WI38 (cell line): ENCODE measurements at regions not wholly inside any gene's neighbourhood (a gene's known extent, or its start where the extent isn't known, plus 50 kb on each side); places are given as distances from the start of the nearest gene placed in this dataset.
"Not testable (repeated sequence)": the region's sequence is repeated elsewhere in the genome, so short reads cannot be mapped to it uniquely, and the experiment has no call there.

Source experiments
- H3K4me3 ChIP-seq: 2 replicates; pipeline ENCODE4 v1.5.1; 2011; ENCODE audit warnings: low read depth, mild to moderate bottlenecking, control low read depth, low read length
- TF ChIP-seq, protein P1 (sequence below): IDR thresholded peaks from 2 replicates; pipeline ENCODE4 v1.5.1; 2012; ENCODE audit warnings: low read depth, mild to moderate bottlenecking, control low read depth, low read length

DNA sequence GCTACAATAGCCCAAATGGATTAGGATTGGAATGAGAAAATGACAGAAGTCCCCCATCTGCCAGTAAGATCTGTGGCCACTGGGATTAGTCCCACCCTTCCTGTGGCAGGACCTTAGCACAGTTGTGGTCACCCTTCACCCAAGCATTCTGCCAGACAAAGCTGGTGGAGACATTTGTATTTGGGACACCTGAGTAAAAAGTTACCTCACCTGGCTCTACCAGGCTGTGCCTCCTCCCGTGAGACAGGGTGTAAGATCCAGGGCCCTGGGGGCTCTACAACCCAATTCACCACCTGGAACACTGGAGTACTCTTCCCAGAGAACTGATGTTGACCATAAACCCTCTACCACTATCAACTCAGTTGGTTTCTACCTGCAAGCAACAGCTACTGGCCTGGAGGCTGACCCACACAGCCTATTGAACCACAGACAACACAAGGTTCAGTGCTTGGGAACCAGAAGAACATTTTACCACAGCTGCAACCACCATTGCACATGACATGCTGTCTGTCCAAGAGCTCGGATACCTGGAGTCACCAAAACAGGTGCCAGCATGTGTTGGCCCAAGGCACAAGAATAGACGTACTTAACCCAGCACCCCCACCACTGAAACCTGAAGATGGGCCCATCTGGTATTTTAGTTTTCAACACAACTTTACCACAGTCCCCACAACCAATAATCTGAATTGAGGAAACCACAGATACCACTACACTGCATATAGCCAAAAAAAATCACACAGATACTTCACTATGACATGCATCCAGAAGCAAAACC, 1686.7 kb downstream of the SI start:
- TF ChIP-seq, protein P1, sequence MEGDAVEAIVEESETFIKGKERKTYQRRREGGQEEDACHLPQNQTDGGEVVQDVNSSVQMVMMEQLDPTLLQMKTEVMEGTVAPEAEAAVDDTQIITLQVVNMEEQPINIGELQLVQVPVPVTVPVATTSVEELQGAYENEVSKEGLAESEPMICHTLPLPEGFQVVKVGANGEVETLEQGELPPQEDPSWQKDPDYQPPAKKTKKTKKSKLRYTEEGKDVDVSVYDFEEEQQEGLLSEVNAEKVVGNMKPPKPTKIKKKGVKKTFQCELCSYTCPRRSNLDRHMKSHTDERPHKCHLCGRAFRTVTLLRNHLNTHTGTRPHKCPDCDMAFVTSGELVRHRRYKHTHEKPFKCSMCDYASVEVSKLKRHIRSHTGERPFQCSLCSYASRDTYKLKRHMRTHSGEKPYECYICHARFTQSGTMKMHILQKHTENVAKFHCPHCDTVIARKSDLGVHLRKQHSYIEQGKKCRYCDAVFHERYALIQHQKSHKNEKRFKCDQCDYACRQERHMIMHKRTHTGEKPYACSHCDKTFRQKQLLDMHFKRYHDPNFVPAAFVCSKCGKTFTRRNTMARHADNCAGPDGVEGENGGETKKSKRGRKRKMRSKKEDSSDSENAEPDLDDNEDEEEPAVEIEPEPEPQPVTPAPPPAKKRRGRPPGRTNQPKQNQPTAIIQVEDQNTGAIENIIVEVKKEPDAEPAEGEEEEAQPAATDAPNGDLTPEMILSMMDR: no peak
- no peak overlapping the region for H3K4me3 ChIP-seq

DNA sequence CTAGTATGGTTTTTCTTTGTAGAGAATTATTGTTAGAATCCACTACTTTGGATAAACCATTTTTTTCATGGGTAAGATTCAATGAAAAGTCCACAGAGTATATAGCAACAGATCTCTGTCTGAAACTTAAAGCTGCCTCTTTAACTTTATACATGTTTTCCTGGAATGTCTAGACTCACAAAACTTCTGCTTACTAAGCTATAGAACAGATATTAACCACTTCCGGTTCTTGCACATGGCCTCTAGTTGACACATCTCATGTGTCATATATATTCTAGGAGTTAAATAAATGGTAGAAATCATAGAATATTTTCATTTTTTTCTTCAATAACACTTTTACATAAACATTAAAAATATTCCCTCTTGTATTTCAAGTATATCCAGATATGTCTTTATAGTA, 1693.9 kb downstream of the SI start:
- TF ChIP-seq, protein P1: no peak
- no peak overlapping the region for H3K4me3 ChIP-seq

- TF ChIP-seq, protein P1: no peak
- H3K4me3 ChIP-seq: no peak overlapping the region
Observed at GRCh38 chr3:163382183-163382582, 1696.1 kb downstream of the SI start.

GRCh38 chr3:163368168-163368567, 1710.1 kb downstream of the SI start:
- no peak overlapping the region for H3K4me3 ChIP-seq
- TF ChIP-seq, protein P1: no peak

- TF ChIP-seq, protein P1: no peak
- H3K4me3 ChIP-seq: no peak overlapping the region
Observed at GRCh38 chr3:163364717-163365116, 1713.6 kb downstream of the SI start.

DNA sequence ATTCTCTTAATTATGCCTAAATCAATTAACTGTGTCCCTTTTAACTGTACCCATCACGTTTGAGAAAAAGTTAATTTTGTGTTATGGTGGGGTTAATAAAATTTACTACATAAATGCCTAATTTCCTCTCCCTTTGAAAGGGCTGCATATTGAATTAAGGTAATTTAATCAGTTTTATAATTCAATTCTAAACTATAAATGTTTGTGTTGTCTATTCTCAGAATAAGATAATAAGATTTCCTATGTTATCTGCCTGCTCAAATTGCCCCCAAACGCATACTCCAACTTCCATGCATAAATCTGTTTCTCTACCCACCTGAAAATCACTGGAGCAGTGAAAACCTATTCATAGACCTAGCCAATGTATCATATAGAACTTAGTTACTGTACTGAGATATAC, 1716.1 kb downstream of the SI start:
- no peak overlapping the region for H3K4me3 ChIP-seq
- TF ChIP-seq, protein P1: no peak

DNA sequence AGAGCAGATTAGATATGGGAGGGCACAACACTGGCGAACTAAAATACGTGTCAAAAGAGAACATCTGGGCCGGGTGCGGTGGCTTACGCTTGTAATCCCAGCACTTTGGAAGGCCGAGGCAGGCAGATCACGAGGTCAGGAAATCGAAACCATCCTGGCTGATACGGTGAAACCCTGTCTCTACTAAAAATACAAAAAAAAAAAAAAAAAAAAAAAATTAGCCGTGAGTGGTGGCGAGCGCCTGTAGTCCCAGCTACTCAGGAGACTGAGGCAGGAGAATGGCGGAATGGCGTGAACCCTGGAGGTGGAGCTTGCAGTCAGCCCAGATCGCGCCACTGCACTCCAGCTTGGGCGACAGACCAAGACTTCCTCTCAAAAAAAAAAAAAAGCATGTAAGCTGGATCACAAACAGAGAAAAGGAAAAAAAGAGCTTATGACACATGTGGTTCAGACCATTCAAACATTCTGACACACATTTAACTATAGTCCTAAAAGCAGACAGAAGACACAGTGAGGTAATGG, 1716.9 kb downstream of the SI start:
- H3K4me3 ChIP-seq: not testable (repeated sequence)
